ENCODE measurements at regions not wholly inside any gene's neighbourhood (a gene's known extent, or its start where the extent isn't known, plus 50 kb on each side); places are given as distances from the start of the nearest gene placed in this dataset.
"Not testable (repeated sequence)": the region's sequence is repeated elsewhere in the genome, so short reads cannot be mapped to it uniquely, and the experiment has no call there.

GRCh38 chrX:131356725-131357124 is 67.6 kb upstream of the IGSF1 start:
- intact Hi-C loops (cut with DNase I), result no loop called here
- DNase-seq, result no peak

DNA sequence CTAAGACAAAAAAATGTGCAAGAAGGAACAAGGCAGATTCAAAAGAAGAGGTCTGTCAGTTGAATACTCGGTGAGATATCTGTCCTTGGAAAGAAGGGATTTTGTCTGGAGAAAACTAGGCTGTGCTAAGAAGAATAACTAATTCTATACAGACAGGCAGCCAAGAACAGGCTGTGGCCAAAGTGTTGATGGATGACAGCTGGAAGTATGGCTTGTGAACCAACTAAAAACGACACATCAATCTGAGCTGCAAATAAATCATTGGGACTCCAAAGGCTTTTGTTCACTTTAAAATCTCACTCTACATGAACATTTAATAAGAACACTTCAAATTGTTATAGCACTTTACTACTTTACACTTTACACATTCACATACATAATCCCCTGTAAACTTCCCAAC is 70.5 kb upstream of the IGSF1 start:
- intact Hi-C loops (cut with DNase I), result no loop called here
- no peak for DNase-seq

DNA sequence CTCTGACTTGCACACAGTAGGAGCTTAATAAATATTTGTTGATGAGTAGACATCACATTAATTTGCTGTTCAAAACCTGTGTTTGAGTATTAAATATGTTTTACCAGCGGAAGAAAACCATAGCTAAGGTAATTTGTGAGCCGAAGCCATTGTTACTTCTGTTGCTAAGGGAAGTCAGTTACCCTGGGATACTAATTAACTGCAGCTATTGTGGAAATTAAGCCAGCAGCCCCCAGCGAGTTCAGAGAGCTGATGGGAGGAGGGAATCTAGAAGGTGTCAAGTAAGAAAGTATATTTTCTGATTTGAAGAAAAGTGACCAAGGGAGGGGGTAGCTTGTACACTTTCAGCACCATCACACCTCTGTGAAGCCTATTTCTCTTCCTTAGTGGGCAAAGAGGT is 76.7 kb upstream of the IGSF1 start:
- intact Hi-C loops (cut with DNase I), result no loop called here

DNA sequence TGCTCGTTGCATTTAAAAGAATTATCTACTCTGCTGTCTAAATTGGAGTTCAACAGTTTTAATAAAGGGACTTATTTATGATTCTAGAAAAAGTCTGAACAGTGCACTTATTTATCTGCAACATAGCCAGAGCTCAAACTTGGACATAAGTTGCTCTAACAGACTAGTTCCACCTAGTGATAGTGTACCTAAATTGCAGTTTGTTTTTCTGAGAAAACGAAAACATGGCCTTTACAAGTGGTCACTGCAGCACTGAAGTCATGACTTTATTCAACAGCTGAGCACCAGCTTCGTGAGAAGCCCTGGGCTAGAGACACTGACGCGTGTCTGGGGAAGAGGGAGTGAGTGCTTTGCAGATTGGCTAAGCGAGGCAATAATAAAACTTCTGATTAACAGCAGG is 77.3 kb upstream of the IGSF1 start:
- intact Hi-C loops (cut with DNase I), result no loop called here
- DNase-seq, result no peak

More for the DNA sequence above, 76.7 kb upstream of the IGSF1 start:
- DNase-seq, result no peak

DNA sequence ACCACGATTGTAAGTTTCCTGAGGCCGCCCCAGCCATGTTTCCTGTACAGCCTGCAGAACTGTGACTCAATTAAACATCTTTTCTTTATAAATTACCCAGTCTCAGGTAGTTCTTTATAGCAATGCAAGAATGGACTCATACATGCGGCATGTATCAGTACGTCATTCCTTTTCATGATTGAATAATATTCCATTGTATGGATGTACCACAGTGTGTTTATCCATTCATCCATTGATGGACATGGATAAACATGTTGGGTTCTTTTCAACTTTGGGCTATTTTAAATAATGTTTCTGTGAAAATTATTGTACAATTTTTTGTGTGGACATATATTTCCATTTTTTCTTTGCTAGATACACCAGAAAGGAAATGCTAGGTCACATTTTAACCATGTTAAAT is 99.2 kb upstream of the IGSF1 start:
- intact Hi-C loops (cut with DNase I), result no loop called here
- DNase-seq, result no peak

- intact Hi-C loops (cut with DNase I), result no loop called here
These were observed 103.6 kb upstream of the IGSF1 start for GRCh38 chrX:131392666-131393065.

GRCh38 chrX:131393426-131393825 is 104.3 kb upstream of the IGSF1 start:
- DNase-seq, result no peak
- intact Hi-C loops (cut with DNase I), result no loop called here

More at GRCh38 chrX:131392666-131393065, 103.6 kb upstream of the IGSF1 start:
- peak in 1 of 10 donors; percentile 54 for DNase-seq

DNA sequence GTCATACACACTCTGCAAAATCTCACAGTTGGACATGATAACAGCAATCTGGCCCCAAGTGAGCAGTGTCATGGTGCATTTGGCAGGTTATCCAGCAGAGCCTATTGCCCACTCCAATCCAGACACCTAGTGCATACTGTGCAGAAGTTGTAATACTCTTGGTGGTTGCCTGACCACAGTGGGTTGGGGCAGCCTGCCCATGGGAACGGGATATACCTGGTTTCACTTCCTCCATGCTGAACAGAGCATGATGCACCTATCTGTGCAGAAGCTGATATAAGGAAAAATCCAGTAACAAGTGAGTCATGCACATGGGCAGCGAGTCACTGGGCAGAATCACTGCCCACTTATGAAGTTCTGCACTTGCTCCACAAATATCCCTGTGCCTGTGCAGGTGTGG is 105.3 kb upstream of the IGSF1 start:
- no peak for DNase-seq
- intact Hi-C loops (cut with DNase I), result no loop called here

- intact Hi-C loops (cut with DNase I), result no loop called here
- DNase-seq, result no peak
These were observed 108.8 kb upstream of the IGSF1 start for GRCh38 chrX:131397891-131398290.

- DNase-seq, result no peak
- intact Hi-C loops (cut with DNase I), result no loop called here
These were observed 110.7 kb upstream of the IGSF1 start for GRCh38 chrX:131399678-131400428.

DNA sequence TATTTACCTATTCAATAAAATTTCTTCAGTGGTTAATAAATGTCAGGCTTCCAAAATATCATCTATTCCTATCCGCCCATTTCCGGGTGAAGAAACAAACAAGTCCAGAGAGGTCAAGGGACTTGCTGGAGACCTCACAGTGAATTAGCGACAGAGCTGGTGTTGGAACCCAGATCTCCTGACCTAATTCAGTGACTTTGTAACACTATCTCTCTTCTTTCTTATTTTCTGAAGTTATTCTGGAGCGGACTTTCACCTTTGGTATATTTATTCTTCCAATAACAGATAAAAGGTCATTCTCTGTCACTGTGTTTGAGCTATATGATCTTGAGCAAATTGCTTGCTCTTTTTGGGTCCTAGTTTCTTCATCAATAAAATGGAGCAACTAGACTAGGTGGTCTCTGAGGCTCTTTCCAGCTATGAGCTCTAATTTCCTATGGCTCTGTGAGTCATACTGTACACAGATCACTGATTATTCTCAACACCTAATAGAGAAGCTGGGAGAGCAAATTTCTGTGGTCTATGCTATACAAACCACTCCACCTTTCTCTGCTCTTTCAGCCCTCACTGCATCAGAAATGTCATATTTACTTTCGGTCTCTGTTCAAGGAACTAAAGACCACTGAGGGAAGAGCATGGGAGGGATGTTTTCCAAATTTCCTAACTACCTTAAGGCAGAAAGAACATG is 113.2 kb upstream of the IGSF1 start:
- DNase-seq, result no peak
- intact Hi-C loops (cut with DNase I), result no loop called here

GRCh38 chrX:131405497-131405896 is 116.4 kb upstream of the IGSF1 start:
- intact Hi-C loops (cut with DNase I), result no loop called here
- DNase-seq, result no peak

GRCh38 chrX:131424895-131425294 is 119.0 kb upstream of the OR13H1 start:
- intact Hi-C loops (cut with DNase I), result no loop called here
- DNase-seq, result no peak

- intact Hi-C loops (cut with DNase I); DNase-seq: not testable (repeated sequence)
These were observed 113.4 kb upstream of the OR13H1 start for GRCh38 chrX:131430465-131430864.

DNA sequence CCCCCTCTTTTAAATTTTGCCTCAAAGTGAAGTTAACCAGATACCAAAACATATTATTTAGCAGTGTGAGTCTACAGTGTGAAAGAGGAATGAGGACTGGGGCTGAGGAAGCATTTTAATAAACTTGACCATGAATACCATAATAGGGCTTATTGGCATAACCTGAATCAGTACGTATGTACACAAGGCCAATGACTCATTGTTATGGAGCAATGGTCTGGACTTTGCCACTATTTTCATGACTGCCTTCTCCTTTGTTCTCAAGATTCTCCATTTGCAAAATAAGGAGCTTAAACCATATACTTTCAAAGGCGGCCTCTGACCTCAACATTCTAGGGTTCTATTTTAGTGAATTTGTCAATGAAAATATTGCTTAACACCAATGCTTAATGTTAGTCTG is 102.8 kb upstream of the OR13H1 start:
- DNase-seq, result no peak
- intact Hi-C loops (cut with DNase I), result no loop called here

DNA sequence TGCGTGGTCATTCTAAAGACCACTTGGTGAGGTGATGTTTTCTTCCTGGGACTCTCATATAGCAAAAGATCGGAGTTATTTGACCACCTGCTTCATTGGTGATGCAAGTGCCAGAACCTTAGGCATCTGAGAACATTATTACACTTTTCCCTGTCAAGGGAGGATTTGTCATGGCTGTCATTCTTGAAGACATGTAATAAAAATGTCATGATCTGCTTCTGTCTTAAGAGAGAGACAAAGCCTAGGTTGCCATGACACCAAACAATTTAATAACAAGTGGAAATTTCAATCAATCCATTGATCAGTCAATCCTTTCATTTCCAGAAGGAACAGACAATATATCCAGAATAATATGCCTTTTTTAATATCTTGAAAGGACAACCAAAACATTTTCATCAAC is 97.9 kb upstream of the OR13H1 start:
- no peak for DNase-seq
- intact Hi-C loops (cut with DNase I), result no loop called here

- peak in 1 of 10 donors; percentile 62 for DNase-seq
- intact Hi-C loops (cut with DNase I), result not testable (repeated sequence)
These were observed 82.0 kb upstream of the OR13H1 start for GRCh38 chrX:131461855-131462254.

DNA sequence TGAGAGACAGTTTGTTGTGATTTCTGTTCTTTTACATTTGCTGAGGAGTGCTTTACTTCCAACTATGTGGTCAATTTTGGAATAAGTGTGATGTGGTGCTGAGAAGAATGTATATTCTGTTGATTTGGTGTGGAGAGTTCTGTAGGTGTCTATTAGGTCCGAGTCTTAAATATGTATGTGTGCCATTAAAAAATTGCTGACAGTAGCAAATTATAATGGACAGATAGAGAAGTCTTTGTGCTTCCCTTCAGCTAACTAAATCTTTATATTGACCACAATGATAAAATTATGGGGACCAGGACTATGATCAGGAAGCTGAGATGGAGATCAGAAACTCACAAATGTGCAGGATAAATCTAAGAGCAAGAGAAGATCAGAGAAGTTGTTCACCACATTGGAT is 70.1 kb upstream of the OR13H1 start:
- intact Hi-C loops (cut with DNase I); DNase-seq: not testable (repeated sequence)

GRCh38 chrX:131477498-131477897 is 66.4 kb upstream of the OR13H1 start:
- intact Hi-C loops (cut with DNase I), result no loop called here
- DNase-seq, result no peak

All from posterior cingulate gyrus (tissue), 11 donors.